Coronary artery (tissue), 2 donors: ENCODE measurements at regions not wholly inside any gene's neighbourhood (a gene's known extent, or its start where the extent isn't known, plus 50 kb on each side); places are given as distances from the start of the nearest gene placed in this dataset.

Experiments used
- DNase-seq: peaks from one replicate; pipeline ENCODE4 v3.0.0-alpha.2; 2017; ENCODE audit warnings: low spot score
- H3K27ac ChIP-seq, 2 donors: fragments of 200-600 bp; sonication (generic); one replicate each; pipeline ENCODE4 v1.5.1; 2016 to 2019
- H3K4me3 ChIP-seq: fragments of 200-600 bp; sonication (generic); 2 replicates; pipeline ENCODE4 v1.5.1; 2016; ENCODE audit warnings: mild to moderate bottlenecking, moderate library complexity
- CTCF ChIP-seq: fragments of 200-600 bp; sonication (generic); IDR thresholded peaks from one replicate; pipeline ENCODE4 v1.5.1; 2019; ENCODE audit warnings: antibody characterized with exemption

GRCh38 chr6:93819189-93819588, 399.8 kb upstream of the EPHA7 start:
- TF ChIP-seq CTCF, result no peak
- Histone ChIP-seq H3K27ac (no peak overlapping the region), H3K4me3 (no peak overlapping the region)
- no peak for DNase-seq

GRCh38 chr6:93817937-93818336, 398.6 kb upstream of the EPHA7 start:
- TF ChIP-seq CTCF, result no peak
- no peak overlapping the region for H3K4me3 ChIP-seq
- DNase-seq, result no peak
- H3K27ac ChIP-seq, result no peak overlapping the region

GRCh38 chr6:93806409-93807270, 387.3 kb upstream of the EPHA7 start:
- no peak overlapping the region for H3K4me3 ChIP-seq
- no peak overlapping the region for H3K27ac ChIP-seq
- no peak for DNase-seq
- no peak for TF ChIP-seq CTCF

GRCh38 chr6:93801101-93801847, 381.9 kb upstream of the EPHA7 start:
- Histone ChIP-seq H3K4me3 (no peak overlapping the region), H3K27ac (no peak overlapping the region)
- DNase-seq, result no peak
- no peak for TF ChIP-seq CTCF

GRCh38 chr6:93799226-93799625, 379.9 kb upstream of the EPHA7 start:
- TF ChIP-seq CTCF, result no peak
- H3K4me3 ChIP-seq, result no peak overlapping the region
- no peak for DNase-seq
- no peak overlapping the region for H3K27ac ChIP-seq

- TF ChIP-seq CTCF, result no peak
- DNase-seq, result no peak
- Histone ChIP-seq H3K27ac (no peak overlapping the region), H3K4me3 (no peak overlapping the region)
Observed at GRCh38 chr6:93794166-93794565, 374.8 kb upstream of the EPHA7 start.
